Lung (tissue), 11 donors: ENCODE measurements at regions not wholly inside any gene's neighbourhood (a gene's known extent, or its start where the extent isn't known, plus 50 kb on each side); places are given as distances from the start of the nearest gene placed in this dataset.

Experiments used
- ATAC-seq: fragments of 200-7000 bp; cut with Tn5 transposase; one replicate; pipeline ENCODE4 v1.9.1; 2020; ENCODE audit warnings: moderate number of reproducible peaks; ENCODE audit not compliant: insufficient read depth, low FRiP score
- DNase-seq, 3 donors: peaks; one replicate each; pipeline ENCODE4 v3.0.0-alpha.2; 2013 to 2017
- H3K27ac ChIP-seq, 2 donors: one replicate each; pipeline ENCODE4 v1.5.1; 2013; ENCODE audit warnings: mild to moderate bottlenecking in 2 of 2, moderate library complexity in 2 of 2, control low read depth in 1 of 2, inconsistent platforms in 1 of 2, low read depth in 1 of 2, low read length in 1 of 2
- H3K27me3 ChIP-seq, 3 donors: one replicate each; pipeline ENCODE4 v1.5.1; 2013; ENCODE audit warnings: low read length in 2 of 3; ENCODE audit not compliant: control insufficient read depth in 3 of 3, insufficient read depth in 3 of 3
- H3K36me3 ChIP-seq, 4 donors: one replicate each; pipeline ENCODE4 v1.5.1; 2013; ENCODE audit warnings: low read length in 4 of 4, mild to moderate bottlenecking in 1 of 4, moderate library complexity in 1 of 4; ENCODE audit not compliant: control insufficient read depth in 4 of 4, insufficient read depth in 4 of 4
- H3K4me1 ChIP-seq, 5 donors: one replicate each; pipeline ENCODE4 v1.5.1; 2013; ENCODE audit warnings: low read length in 5 of 5, mild to moderate bottlenecking in 2 of 5, moderate library complexity in 1 of 5; ENCODE audit not compliant: control insufficient read depth in 5 of 5, insufficient read depth in 5 of 5
- H3K4me3 ChIP-seq: one replicate; pipeline ENCODE4 v1.5.1; 2013; ENCODE audit warnings: mild to moderate bottlenecking, control low read depth, moderate library complexity
- H3K9ac ChIP-seq, 2 donors: one replicate each; pipeline ENCODE4 v1.5.1; 2013; ENCODE audit warnings: low read length in 2 of 2, control low read depth in 1 of 2; ENCODE audit not compliant: insufficient read depth in 1 of 2
- H3K9me3 ChIP-seq, 4 donors: one replicate each; pipeline ENCODE4 v1.5.1; 2013; ENCODE audit warnings: low read length in 3 of 4, mild to moderate bottlenecking in 1 of 4, moderate library complexity in 1 of 4; ENCODE audit not compliant: control insufficient read depth in 4 of 4, insufficient read depth in 3 of 4
- WGBS, 2 donors: extraction: QIAGEN DNeasy Blood & Tissue Kit; methylation state at CpG; one replicate each; pipeline ENCODE4 v1.1.7; 2013; 5-methylcytosine and 5-hydroxymethylcytosine counted together
- TF ChIP-seq, protein P1 (sequence below): IDR thresholded peaks from 2 replicates; pipeline ENCODE4 v1.5.1; 2012; ENCODE audit warnings: mild to moderate bottlenecking; ENCODE audit errors: control extremely low read depth, extremely low read depth
- donor health status: control.
- donor health status: control.
- donor health status: Bipolar disorder and iron deficiency.
- donor health status: healthy.
- donor health status: DM: yes; HTN: yes; CAD: no.

DNA sequence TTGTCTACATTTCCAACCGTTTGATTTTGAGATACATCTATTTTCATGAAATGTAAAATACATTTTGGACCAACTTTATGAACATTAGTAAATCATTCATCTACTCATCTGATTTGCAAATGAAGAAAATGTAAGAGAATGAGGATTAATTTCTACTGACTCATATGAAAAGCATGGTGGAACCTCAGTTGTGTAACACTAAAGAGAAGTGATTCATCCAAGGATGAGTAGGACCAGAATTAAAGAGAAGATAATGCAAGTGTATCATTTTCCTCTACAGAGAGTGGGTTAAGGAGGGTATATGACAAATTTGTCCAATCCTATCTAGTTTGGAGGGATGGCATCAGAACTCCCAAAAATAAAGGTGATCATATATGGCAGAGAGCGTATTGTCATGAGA lies 1967.6 kb downstream of the MRPL39 start:
- Histone ChIP-seq H3K4me3 (no peak overlapping the region), H3K36me3 (no peaks in the 10 kb centered on the region), H3K27ac (no peak overlapping the region), H3K9me3 (no peaks in the 10 kb centered on the region), H3K9ac (no peak overlapping the region), H3K4me1 (no peaks in the 10 kb centered on the region), H3K27me3 (no peaks in the 10 kb centered on the region)
- ATAC-seq (no peak), DNase-seq (no peak)
- 78 to 79% methylated on average over 2 of the region's 2 CpGs for WGBS, 2 donors
- TF ChIP-seq, protein P1, sequence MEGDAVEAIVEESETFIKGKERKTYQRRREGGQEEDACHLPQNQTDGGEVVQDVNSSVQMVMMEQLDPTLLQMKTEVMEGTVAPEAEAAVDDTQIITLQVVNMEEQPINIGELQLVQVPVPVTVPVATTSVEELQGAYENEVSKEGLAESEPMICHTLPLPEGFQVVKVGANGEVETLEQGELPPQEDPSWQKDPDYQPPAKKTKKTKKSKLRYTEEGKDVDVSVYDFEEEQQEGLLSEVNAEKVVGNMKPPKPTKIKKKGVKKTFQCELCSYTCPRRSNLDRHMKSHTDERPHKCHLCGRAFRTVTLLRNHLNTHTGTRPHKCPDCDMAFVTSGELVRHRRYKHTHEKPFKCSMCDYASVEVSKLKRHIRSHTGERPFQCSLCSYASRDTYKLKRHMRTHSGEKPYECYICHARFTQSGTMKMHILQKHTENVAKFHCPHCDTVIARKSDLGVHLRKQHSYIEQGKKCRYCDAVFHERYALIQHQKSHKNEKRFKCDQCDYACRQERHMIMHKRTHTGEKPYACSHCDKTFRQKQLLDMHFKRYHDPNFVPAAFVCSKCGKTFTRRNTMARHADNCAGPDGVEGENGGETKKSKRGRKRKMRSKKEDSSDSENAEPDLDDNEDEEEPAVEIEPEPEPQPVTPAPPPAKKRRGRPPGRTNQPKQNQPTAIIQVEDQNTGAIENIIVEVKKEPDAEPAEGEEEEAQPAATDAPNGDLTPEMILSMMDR = no peak

DNA sequence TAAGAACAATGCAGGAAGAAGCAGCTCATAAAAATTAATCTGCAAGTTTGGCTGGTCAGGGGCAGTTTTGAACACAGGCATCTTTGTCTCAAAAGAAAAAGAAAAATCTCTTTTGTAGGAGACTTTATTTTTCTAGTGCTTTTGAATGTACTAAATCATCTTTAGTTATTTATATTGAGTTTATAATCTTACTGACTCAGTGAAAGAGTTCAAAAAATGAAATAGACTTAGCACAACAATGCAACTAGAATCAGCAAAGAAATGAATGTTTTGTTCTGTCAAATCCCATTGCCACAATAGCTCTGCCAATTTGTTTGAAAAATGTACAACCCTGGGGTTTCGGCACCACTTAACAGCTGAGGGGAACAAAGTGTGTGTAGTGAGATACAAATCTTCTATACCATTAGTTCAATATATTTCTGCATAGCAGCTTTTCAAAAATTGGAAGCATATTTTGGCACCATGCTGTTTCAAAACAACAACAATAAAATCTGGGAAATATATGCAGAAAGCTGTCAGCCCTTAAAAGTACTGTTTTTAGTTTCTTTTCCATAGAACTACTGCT lies 1969.1 kb downstream of the MRPL39 start:
- Histone ChIP-seq H3K4me3 (no peak overlapping the region), H3K27ac (no peak overlapping the region), H3K9me3 (no peaks in the 10 kb centered on the region), H3K9ac (no peak overlapping the region), H3K4me1 (no peaks in the 10 kb centered on the region), H3K36me3 (no peaks in the 10 kb centered on the region), H3K27me3 (no peaks in the 10 kb centered on the region)
- ATAC-seq (no peak), DNase-seq (no peak)
- TF ChIP-seq, protein P1 = no peak
- WGBS, 2 donors = 78 to 86% methylated on average over 1 of the region's 1 CpG

DNA sequence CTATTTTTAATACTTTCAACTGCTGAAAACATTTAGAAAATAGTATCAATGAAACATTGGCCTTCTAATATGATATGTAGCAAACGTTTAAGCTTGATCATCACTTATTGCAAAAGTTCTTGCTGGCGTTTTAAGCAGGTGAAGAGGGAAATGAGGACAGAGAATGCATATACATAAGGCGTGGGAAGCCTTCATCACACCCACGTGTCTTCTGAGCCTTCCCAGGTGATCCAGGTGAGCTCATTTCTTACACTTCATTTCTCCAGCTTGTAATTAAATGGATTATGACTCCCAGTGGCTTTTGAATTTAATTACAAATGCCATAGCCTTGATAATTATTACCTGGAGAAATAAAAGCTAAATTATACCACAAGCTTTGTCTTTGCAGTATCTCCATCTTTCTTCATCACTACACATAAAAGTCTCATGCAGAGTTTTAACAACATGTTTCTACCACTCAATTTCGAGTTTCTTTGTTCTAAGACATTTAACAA lies 1973.8 kb downstream of the MRPL39 start:
- Histone ChIP-seq H3K27ac (no peak overlapping the region), H3K4me3 (no peak overlapping the region), H3K9ac (no peak overlapping the region), H3K9me3 (no peaks in the 10 kb centered on the region), H3K4me1 (no peaks in the 10 kb centered on the region), H3K36me3 (no peaks in the 10 kb centered on the region), H3K27me3 (no peaks in the 10 kb centered on the region)
- DNase-seq (no peak), ATAC-seq (no peak)
- 67 to 74% methylated on average over 5 of the region's 5 CpGs for WGBS, 2 donors
- TF ChIP-seq, protein P1 = no peak

DNA sequence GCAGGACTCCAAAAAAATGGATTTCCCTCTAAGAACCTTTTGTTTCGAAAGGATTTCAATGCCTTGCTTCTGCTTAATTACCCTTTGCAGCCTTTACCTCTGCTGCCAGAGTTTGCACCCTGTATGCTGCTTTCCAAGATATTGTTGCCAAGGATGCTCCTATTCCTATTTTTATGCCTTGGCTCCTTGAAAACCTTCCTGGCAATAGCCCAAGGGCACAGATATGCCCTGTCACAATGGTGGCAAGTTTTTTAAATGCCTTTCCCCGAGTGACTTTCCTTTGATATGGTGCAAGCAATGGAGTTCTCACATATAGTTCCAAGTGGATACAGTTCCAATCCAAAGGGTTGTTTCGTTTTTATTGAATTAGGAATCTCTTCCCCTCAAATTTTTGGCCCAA lies 1983.0 kb downstream of the MRPL39 start:
- Histone ChIP-seq H3K9ac (no peak overlapping the region), H3K36me3 (no peaks in the 10 kb centered on the region), H3K27ac (no peak overlapping the region), H3K4me3 (no peak overlapping the region), H3K27me3 (no peaks in the 10 kb centered on the region), H3K4me1 (no peaks in the 10 kb centered on the region), H3K9me3 (no peaks in the 10 kb centered on the region)
- ATAC-seq = no peak
- DNase-seq = no peak
- TF ChIP-seq, protein P1 = no peak
- 68 to 72% methylated on average over 3 of the region's 3 CpGs for WGBS, 2 donors
